ACHN (cell line): ENCODE measurements at regions not wholly inside any gene's neighbourhood (a gene's known extent, or its start where the extent isn't known, plus 50 kb on each side); places are given as distances from the start of the nearest gene placed in this dataset.
"Not testable (repeated sequence)": the region's sequence is repeated elsewhere in the genome, so short reads cannot be mapped to it uniquely, and the experiment has no call there.

Experiments
- DNase-seq: peaks from one replicate; pipeline ENCODE4 v3.0.0-alpha.2; 2015
- in situ Hi-C: cut with HindIII; loops from 2 replicates; pipeline ENCODE4 v1.10.0; 2017; ENCODE audit warnings: low sequenced_read_pairs, low pct_ligation_motif_present, low pct_unique_long_range_greater_than_20kb

GRCh38 chr1:199608414-199608813 is 419.1 kb upstream of the NR5A2 start:
- DNase-seq, result no peak
- in situ Hi-C loops, result no loop called here

- peak; percentile 90 for DNase-seq
- in situ Hi-C loops, result no loop called here
Observed at GRCh38 chr1:199612976-199613774, 414.3 kb upstream of the NR5A2 start.

- in situ Hi-C loops, result no loop called here
- no peak for DNase-seq
Observed at GRCh38 chr1:199616947-199617346, 410.6 kb upstream of the NR5A2 start.

GRCh38 chr1:199619223-199619622 is 408.3 kb upstream of the NR5A2 start:
- in situ Hi-C loops, result no loop called here
- DNase-seq, result no peak

GRCh38 chr1:199626228-199626627 is 401.3 kb upstream of the NR5A2 start:
- in situ Hi-C loops, DNase-seq: not testable (repeated sequence)

- in situ Hi-C loops, result no loop called here
- no peak for DNase-seq
Observed at GRCh38 chr1:199629624-199630023, 397.9 kb upstream of the NR5A2 start.

- no peak for DNase-seq
- in situ Hi-C loops, result no loop called here
Observed at GRCh38 chr1:199639453-199639852, 388.1 kb upstream of the NR5A2 start.

- no peak for DNase-seq
- in situ Hi-C loops, result no loop called here
Observed at GRCh38 chr1:199641531-199641930, 386.0 kb upstream of the NR5A2 start.

GRCh38 chr1:199644912-199645311 is 382.6 kb upstream of the NR5A2 start:
- DNase-seq, result no peak
- in situ Hi-C loops, result no loop called here

- in situ Hi-C loops, result no loop called here
- peak; percentile 10 for DNase-seq
Observed at GRCh38 chr1:199646761-199647160, 380.7 kb upstream of the NR5A2 start.

GRCh38 chr1:199657449-199657848 is 370.1 kb upstream of the NR5A2 start:
- in situ Hi-C loops, result no loop called here

GRCh38 chr1:199660071-199660470 is 367.4 kb upstream of the NR5A2 start:
- no peak for DNase-seq
- in situ Hi-C loops, result no loop called here

More at GRCh38 chr1:199657449-199657848, 370.1 kb upstream of the NR5A2 start:
- DNase-seq, result no peak

GRCh38 chr1:199665371-199665770 is 362.1 kb upstream of the NR5A2 start:
- DNase-seq, result no peak
- in situ Hi-C loops, result no loop called here

GRCh38 chr1:199667089-199667488 is 360.4 kb upstream of the NR5A2 start:
- in situ Hi-C loops, result no loop called here
- no peak for DNase-seq

GRCh38 chr1:199669916-199670315 is 357.6 kb upstream of the NR5A2 start:
- DNase-seq, result no peak
- in situ Hi-C loops, result no loop called here

GRCh38 chr1:199671684-199672083 is 355.8 kb upstream of the NR5A2 start:
- DNase-seq, result no peak
- in situ Hi-C loops, result no loop called here

GRCh38 chr1:199675937-199676336 is 351.6 kb upstream of the NR5A2 start:
- no peak for DNase-seq
- in situ Hi-C loops, result no loop called here

- in situ Hi-C loops, result no loop called here
- DNase-seq, result no peak
Observed at GRCh38 chr1:199678771-199679170, 348.7 kb upstream of the NR5A2 start.

- DNase-seq, result no peak
- in situ Hi-C loops, result no loop called here
Observed at GRCh38 chr1:199682081-199682480, 345.4 kb upstream of the NR5A2 start.

GRCh38 chr1:199684686-199685273 is 342.7 kb upstream of the NR5A2 start:
- DNase-seq, result peak; percentile 75
- in situ Hi-C loops, result no loop called here
